ENCODE measurements at regions not wholly inside any gene's neighbourhood (a gene's known extent, or its start where the extent isn't known, plus 50 kb on each side); places are given as distances from the start of the nearest gene placed in this dataset.

GRCh38 chr19:30888937-30889336 lies 460.3 kb downstream of the TSHZ3 start:
- DNase-seq: no peak

GRCh38 chr19:30887042-30887441 lies 462.2 kb downstream of the TSHZ3 start:
- DNase-seq: no peak

- DNase-seq: no peak
Measured at GRCh38 chr19:30886222-30886621, 463.0 kb downstream of the TSHZ3 start.

- DNase-seq: no peak
Measured at GRCh38 chr19:30884146-30884812, 465.0 kb downstream of the TSHZ3 start.

GRCh38 chr19:30883071-30883470 lies 466.2 kb downstream of the TSHZ3 start:
- no peak for DNase-seq

GRCh38 chr19:30882411-30883005 lies 466.7 kb downstream of the TSHZ3 start:
- no peak for DNase-seq

- no peak for DNase-seq
Measured at GRCh38 chr19:30881930-30882329, 467.3 kb downstream of the TSHZ3 start.

GRCh38 chr19:30881281-30881680 lies 468.0 kb downstream of the TSHZ3 start:
- no peak for DNase-seq

- no peak for DNase-seq
Measured at GRCh38 chr19:30880551-30880950, 468.7 kb downstream of the TSHZ3 start.

- DNase-seq: no peak
Measured at GRCh38 chr19:30880151-30880550, 469.1 kb downstream of the TSHZ3 start.

- DNase-seq: no peak
Measured at GRCh38 chr19:30879736-30880135, 469.5 kb downstream of the TSHZ3 start.

GRCh38 chr19:30879225-30879624 lies 470.0 kb downstream of the TSHZ3 start:
- DNase-seq: no peak

- DNase-seq: no peak
Measured at GRCh38 chr19:30878495-30878894, 470.7 kb downstream of the TSHZ3 start.

GRCh38 chr19:30877661-30878113 lies 471.5 kb downstream of the TSHZ3 start:
- DNase-seq: no peak

- DNase-seq: no peak
Measured at GRCh38 chr19:30873691-30874090, 475.5 kb downstream of the TSHZ3 start.

- DNase-seq: no peak
Measured at GRCh38 chr19:30873003-30873402, 476.2 kb downstream of the TSHZ3 start.

- no peak for DNase-seq
Measured at GRCh38 chr19:30871979-30872378, 477.3 kb downstream of the TSHZ3 start.

- DNase-seq: no peak
Measured at GRCh38 chr19:30870876-30871275, 478.4 kb downstream of the TSHZ3 start.

GRCh38 chr19:30865511-30865910 lies 483.7 kb downstream of the TSHZ3 start:
- DNase-seq: no peak

GRCh38 chr19:30864391-30865215 lies 484.6 kb downstream of the TSHZ3 start:
- no peak for DNase-seq

GRCh38 chr19:30862876-30863275 lies 486.4 kb downstream of the TSHZ3 start:
- DNase-seq: no peak

GRCh38 chr19:30861919-30862318 lies 487.3 kb downstream of the TSHZ3 start:
- DNase-seq: no peak

- no peak for DNase-seq
Measured at GRCh38 chr19:30857966-30858490, 485.8 kb downstream of the ZNF536 start.

GRCh38 chr19:30857388-30857787 lies 485.2 kb downstream of the ZNF536 start:
- no peak for DNase-seq
